SK-N-MC (cell line): ENCODE measurements at regions not wholly inside any gene's neighbourhood (a gene's known extent, or its start where the extent isn't known, plus 50 kb on each side); places are given as distances from the start of the nearest gene placed in this dataset.

Source experiments
- EZH2 ChIP-seq: fragments of 200-600 bp; sonication (generic); IDR thresholded peaks from one replicate; pipeline ENCODE4 v1.6.1; 2017; ENCODE audit warnings: antibody characterized with exemption
- POLR2AphosphoS5 ChIP-seq: IDR thresholded peaks from 2 replicates; pipeline ENCODE4 v1.6.1; 2012; ENCODE audit warnings: mild to moderate bottlenecking, low read depth, low read length, borderline replicate concordance

DNA sequence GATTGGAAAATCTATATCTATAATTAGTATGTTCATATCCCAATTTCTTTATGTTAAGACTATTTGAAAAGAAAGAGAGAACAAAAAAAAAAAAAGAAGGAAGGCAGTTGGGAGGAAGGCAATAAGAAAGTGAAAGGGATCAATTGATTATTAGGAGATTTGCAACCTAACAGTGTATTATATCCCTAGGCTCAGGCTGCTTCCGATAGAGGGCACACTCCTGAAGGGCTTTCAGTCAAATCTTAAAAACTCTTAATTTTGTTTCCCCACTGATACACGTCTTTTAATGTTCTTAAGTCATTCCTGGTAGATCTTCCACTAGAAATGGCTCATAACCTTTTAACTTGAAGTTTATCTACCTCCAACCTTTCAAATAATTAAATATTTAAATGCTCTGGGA, 763.9 kb downstream of the BCL11A start:
- no peak for TF ChIP-seq EZH2
- no peak for TF ChIP-seq POLR2AphosphoS5
